Large intestine (tissue), 3 donors: ENCODE measurements at regions not wholly inside any gene's neighbourhood (a gene's known extent, or its start where the extent isn't known, plus 50 kb on each side); places are given as distances from the start of the nearest gene placed in this dataset.

ENCODE experiments used
- DNase-seq, 2 donors: peaks; one replicate each; pipeline versions ENCODE4 v3.0.0 to v3.0.0-alpha.2; 2013
- H3K27ac ChIP-seq: one replicate; pipeline ENCODE4 v1.5.1; 2013; ENCODE audit warnings: low read length
- H3K27me3 ChIP-seq: 2 replicates; pipeline ENCODE4 v1.6.1; 2013; ENCODE audit warnings: low read length; ENCODE audit not compliant: control insufficient read depth, insufficient read depth
- H3K36me3 ChIP-seq: 2 replicates; pipeline ENCODE4 v1.6.1; 2013; ENCODE audit warnings: low read length; ENCODE audit not compliant: control insufficient read depth, insufficient read depth
- H3K4me1 ChIP-seq: one replicate; pipeline ENCODE4 v1.6.1; 2013; ENCODE audit warnings: low read length; ENCODE audit not compliant: control insufficient read depth, insufficient read depth
- H3K4me3 ChIP-seq: one replicate; pipeline ENCODE4 v1.5.1; 2013; ENCODE audit warnings: low read length
- H3K9me3 ChIP-seq: one replicate; pipeline ENCODE4 v1.6.1; 2013; ENCODE audit warnings: mild to moderate bottlenecking, low read depth, low read length, moderate library complexity; ENCODE audit not compliant: control insufficient read depth
- WGBS: methylation state at CpG from one replicate; pipeline ENCODE4 v1.1.5; 2013; ENCODE audit warnings: low lambda C conversion rate; ENCODE audit not compliant: insufficient coverage; 5-methylcytosine and 5-hydroxymethylcytosine counted together

DNA sequence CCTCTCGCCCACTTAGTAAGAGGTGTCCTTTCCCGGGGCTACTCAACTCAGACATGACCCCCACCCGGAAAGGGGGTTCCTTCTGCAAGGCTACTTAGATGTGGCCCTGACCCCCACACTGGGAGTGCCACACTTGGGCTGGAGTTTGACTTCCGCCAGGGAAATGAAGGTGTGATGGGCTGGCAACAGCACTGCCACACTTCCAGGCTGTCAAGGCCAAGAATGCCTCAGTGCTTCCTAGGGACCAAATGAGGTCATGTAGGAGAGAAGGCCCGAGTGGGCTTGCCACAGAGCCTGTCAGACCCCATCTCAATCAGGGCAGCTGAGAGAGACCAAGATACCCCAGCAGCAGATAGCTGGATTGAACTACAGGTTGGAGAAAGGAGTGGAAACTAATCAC, 55.5 kb downstream of the DRD1 start:
- H3K4me1 ChIP-seq, result no peaks in the 10 kb centered on the region
- no peak for DNase-seq
- H3K27ac ChIP-seq, result no peak overlapping the region
- no CpG with 5 or more reads among the region's 5 CpGs for WGBS
- H3K27me3 ChIP-seq, result no peaks in the 10 kb centered on the region
- no peaks in the 10 kb centered on the region for H3K9me3 ChIP-seq
- H3K4me3 ChIP-seq, result no peak overlapping the region
- H3K36me3 ChIP-seq, result no peaks in the 10 kb centered on the region

DNA sequence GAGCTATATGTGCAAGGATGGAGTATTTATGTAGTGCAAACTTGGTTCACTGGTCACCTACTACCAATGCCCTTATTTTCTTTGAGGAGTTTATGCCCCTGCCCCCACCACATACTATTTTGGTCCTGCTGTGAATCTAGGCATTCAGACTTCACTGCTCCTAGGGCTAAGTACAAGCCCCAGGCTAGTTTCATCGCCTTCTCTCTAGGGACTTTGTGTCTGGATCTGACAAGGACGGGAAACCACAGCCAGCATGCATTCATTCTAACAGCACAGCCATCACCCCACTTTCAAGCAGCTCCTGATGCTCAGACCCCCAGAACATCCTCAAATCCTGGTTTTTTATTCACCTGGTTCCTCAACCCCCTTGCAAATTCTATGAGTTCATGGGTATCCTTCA, 56.8 kb downstream of the DRD1 start:
- DNase-seq, result no peak
- peaks cover 3% of the 10 kb centered on the region for H3K4me1 ChIP-seq
- H3K27ac ChIP-seq, result no peak overlapping the region
- no peaks in the 10 kb centered on the region for H3K36me3 ChIP-seq
- no peak overlapping the region for H3K4me3 ChIP-seq
- no CpG with 5 or more reads among the region's 2 CpGs for WGBS
- H3K27me3 ChIP-seq, result no peaks in the 10 kb centered on the region
- no peaks in the 10 kb centered on the region for H3K9me3 ChIP-seq

DNA sequence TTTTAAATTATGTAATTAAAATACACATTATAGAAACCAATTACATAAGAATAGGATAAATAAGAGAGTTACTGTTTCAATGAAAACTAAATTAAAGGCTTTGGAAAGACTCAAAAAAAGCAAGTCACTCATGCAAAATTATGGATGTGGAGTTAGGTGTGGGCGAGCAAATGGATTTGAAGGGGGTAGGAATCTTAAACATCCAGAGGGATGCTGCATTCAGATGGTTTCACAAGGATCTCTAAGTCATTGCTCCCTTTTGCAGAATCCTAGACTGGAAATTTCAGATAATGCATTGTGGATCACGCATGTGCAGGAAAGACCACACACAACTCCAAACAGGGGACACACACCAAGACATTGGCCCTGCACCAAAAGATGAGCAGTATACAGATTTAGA, 57.5 kb downstream of the DRD1 start:
- Histone ChIP-seq H3K4me3 (no peak overlapping the region), H3K36me3 (no peaks in the 10 kb centered on the region), H3K4me1 (peaks cover 4% of the 10 kb centered on the region), H3K27me3 (no peaks in the 10 kb centered on the region), H3K27ac (no peak overlapping the region), H3K9me3 (no peaks in the 10 kb centered on the region)
- no peak for DNase-seq
- no CpG with 5 or more reads among the region's 2 CpGs for WGBS

DNA sequence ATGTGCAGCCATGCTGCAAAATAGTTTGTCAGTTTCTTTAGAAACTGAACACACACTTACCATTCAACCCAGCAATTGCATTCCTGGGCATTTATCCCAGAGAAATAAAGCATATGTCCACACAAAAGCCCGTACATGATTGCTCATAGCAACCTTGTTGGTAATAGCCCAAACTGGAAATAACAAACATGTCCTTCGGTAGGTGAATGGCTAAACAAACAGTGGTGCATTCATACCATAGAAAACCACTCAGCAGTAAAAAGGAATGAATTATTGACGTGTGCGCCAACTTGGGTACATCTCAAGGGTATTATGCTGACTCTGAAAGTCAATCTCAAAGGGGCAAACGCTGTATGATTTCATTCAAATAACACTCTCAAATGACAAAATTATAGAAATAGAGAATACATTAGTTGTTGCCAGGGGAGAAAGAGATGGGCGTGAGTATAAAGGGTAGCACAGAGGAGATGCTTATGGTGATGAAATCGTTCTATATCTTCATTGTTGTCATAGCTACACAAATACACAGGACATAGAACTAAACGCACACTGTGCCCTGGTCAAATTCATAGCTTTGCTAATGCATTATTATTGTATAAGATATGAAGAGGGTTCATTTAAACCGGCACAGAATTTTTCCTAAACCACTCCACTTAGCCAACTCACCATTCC, 58.2 kb downstream of the DRD1 start:
- H3K4me1 ChIP-seq, result peaks cover 4% of the 10 kb centered on the region
- no peak overlapping the region for H3K4me3 ChIP-seq
- H3K36me3 ChIP-seq, result no peaks in the 10 kb centered on the region
- no peak for DNase-seq
- H3K27me3 ChIP-seq, result no peaks in the 10 kb centered on the region
- H3K27ac ChIP-seq, result no peak overlapping the region
- no peaks in the 10 kb centered on the region for H3K9me3 ChIP-seq
- no CpG with 5 or more reads among the region's 9 CpGs for WGBS

DNA sequence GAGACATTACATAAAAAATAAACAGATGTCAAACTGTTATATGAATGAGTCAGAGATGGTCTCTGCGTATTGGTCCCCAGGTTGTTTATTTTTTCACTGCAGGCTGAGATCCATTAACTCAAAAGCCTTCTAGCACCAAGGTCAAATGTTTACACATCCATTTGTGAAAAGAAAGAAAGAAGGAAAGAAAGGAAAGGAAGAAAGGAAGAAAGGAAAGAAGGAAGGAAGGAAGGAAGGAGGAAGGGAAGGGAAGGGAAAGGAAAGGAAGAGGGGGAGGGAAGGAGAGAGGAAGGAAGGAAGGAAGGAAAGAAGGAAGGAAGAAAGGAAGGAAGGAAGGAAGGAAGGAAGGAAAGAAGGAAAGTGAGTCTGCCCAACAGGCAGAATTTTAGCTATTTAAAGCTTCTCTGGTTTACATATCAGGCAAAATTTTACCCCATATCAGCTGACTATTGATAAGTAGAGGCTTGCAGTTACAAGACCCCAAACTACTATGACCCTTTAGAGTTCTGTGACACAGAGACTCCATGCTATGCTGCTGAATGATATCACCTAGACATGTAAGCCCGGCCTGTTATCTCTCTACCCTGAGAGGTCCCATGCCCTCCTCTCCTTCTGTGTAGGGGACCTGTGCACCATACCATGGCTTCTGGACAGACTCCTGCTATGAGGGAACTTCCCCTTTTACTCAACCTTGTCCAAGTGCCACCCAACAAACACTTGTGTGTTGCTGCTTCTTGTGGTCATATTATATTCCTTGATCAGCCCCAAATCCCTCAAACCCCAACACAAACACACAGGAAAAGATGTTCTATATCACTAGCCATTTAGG, 59.0 kb downstream of the DRD1 start:
- H3K36me3 ChIP-seq, result no peaks in the 10 kb centered on the region
- H3K9me3 ChIP-seq, result no peaks in the 10 kb centered on the region
- no peak overlapping the region for H3K4me3 ChIP-seq
- H3K27ac ChIP-seq, result no peak overlapping the region
- 57% methylated on average over 1 of the region's 2 CpGs for WGBS
- no peak for DNase-seq
- H3K27me3 ChIP-seq, result no peaks in the 10 kb centered on the region
- H3K4me1 ChIP-seq, result peaks cover 4% of the 10 kb centered on the region

DNA sequence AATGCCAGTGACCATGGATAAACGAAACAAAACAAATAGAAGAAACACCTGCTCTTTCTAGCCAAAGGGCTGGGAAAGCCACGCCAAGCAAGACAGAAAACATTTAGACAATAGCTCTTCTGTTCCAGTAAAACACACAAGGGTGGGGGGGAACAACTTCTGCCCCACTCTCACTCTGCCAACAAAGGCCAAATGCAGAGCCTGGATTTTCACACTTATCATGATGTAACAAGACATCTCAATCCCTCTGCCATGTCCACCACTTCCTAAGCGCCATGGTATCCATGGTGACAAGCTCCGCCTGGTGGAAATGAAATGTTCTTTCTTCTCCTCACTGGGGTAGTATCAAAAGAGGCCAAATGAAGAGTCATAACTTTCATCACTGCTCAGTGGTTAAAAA, 60.6 kb downstream of the DRD1 start:
- no peaks in the 10 kb centered on the region for H3K36me3 ChIP-seq
- no peaks in the 10 kb centered on the region for H3K27me3 ChIP-seq
- no peak overlapping the region for H3K4me3 ChIP-seq
- H3K9me3 ChIP-seq, result no peaks in the 10 kb centered on the region
- H3K27ac ChIP-seq, result peak overlapping the region; percentile 23
- DNase-seq, result peak in 1 of 2 donors; percentile 25
- no CpG with 5 or more reads among the region's 4 CpGs for whole genome bisulfite sequencing
- peaks cover 4% of the 10 kb centered on the region for H3K4me1 ChIP-seq

DNA sequence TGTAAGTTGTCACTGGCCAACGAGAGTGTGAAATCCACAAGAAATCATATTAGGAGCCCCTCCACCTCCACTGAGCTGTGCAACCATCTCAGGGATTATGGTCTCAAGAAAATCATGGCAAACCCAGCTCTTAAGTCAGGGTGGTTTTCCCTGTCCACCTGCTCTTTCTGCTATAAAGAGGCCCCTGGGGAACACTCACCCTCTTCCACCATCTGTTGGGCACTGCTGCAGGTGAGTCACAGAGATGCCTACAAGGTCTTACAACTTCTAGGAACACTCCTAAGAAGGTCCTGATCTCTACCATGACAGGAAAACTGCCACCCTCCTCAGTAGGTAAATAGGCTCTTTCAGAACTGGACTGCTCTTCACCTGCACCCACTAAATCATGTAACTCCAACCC, 61.8 kb downstream of the DRD1 start:
- no peaks in the 10 kb centered on the region for H3K27me3 ChIP-seq
- DNase-seq, result no peak
- H3K4me1 ChIP-seq, result peaks cover 11% of the 10 kb centered on the region
- WGBS, result no CpG with 5 or more reads among the region's 1 CpG
- no peaks in the 10 kb centered on the region for H3K36me3 ChIP-seq
- no peak overlapping the region for H3K27ac ChIP-seq
- H3K9me3 ChIP-seq, result no peaks in the 10 kb centered on the region
- no peak overlapping the region for H3K4me3 ChIP-seq

DNA sequence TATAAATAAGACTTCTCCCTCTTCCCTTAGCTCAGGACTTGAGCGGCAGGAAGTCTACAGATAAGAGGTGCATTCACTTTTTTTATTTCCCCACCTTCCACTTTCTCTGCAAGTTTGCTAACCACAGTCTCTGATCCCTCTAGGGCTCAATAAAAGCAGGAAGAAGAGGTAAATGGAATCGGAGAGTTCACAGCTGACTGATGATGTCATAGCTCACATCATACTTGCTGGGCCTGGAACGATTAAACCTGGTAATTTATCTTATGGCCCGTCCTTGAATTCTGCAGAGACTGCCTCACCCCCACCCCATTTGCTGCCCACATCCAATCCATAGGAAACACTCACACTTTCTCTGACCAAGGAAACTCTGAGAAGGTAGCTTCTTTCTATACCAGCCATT, 62.9 kb downstream of the DRD1 start:
- H3K27ac ChIP-seq, result no peak overlapping the region
- no peak overlapping the region for H3K4me3 ChIP-seq
- peaks cover 11% of the 10 kb centered on the region for H3K4me1 ChIP-seq
- no peaks in the 10 kb centered on the region for H3K36me3 ChIP-seq
- no peaks in the 10 kb centered on the region for H3K9me3 ChIP-seq
- DNase-seq, result no peak
- H3K27me3 ChIP-seq, result no peaks in the 10 kb centered on the region
- WGBS, result no CpG with 5 or more reads among the region's 4 CpGs

DNA sequence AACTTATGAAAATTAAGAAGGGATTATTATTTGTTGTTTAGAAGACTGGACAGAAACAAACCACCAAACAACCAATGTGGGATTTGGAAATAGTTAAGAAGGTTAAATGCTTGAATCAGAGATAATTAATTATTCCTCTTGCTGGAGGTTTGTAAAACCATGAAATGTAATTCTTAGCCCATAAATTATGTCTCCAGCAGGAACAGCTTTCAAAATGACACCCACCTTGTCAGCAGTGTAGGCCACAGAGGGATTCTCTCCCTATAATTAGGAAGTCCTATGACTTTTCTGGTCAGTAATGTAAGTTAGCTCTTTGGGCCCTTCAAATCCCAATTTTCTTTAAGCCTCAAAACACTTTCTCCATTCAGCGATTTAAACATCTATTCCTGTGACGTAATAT, 63.3 kb downstream of the DRD1 start:
- no peaks in the 10 kb centered on the region for H3K9me3 ChIP-seq
- no peak for DNase-seq
- no peaks in the 10 kb centered on the region for H3K36me3 ChIP-seq
- H3K27me3 ChIP-seq, result no peaks in the 10 kb centered on the region
- H3K4me3 ChIP-seq, result no peak overlapping the region
- H3K27ac ChIP-seq, result no peak overlapping the region
- H3K4me1 ChIP-seq, result peaks cover 11% of the 10 kb centered on the region
- no CpG with 5 or more reads among the region's 2 CpGs for WGBS

DNA sequence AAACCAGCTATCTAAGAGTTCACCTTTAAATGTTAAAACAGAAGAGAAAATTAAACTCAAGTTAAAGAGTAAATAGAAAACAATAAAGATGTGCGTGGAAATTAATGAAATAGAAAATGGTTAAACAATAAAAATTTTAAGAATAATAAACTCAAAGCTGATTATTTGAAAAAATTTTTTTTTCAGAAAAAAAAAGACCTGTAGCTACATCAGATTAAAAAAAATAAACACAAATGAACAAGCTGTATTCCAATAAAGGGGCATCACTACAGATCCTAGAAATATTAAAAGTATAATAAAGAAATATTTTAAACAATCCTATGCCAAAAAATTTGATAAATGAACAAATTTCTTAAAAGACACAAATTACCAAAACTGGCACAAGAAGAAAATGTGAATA, 64.1 kb downstream of the DRD1 start:
- 0% methylated on average over 1 of the region's 1 CpG for WGBS

More for the DNA sequence above, 64.1 kb downstream of the DRD1 start:
- no peaks in the 10 kb centered on the region for H3K36me3 ChIP-seq
- no peak overlapping the region for H3K27ac ChIP-seq
- no peaks in the 10 kb centered on the region for H3K27me3 ChIP-seq
- H3K9me3 ChIP-seq, result no peaks in the 10 kb centered on the region
- DNase-seq, result no peak
- H3K4me1 ChIP-seq, result peaks cover 11% of the 10 kb centered on the region
- no peak overlapping the region for H3K4me3 ChIP-seq
